HCT116 (cell line): ENCODE measurements at regions not wholly inside any gene's neighbourhood (a gene's known extent, or its start where the extent isn't known, plus 50 kb on each side); places are given as distances from the start of the nearest gene placed in this dataset.

ENCODE experiments used
- ATAC-seq: fragments of 200-7000 bp; cut with Tn5 transposase; 2 replicates; pipeline ENCODE4 v1.9.1; 2020; ENCODE audit warnings: mild to moderate bottlenecking, moderate library complexity
- BruUV-seq: library from RNA; stranded (reverse); fragments of 400-500 nt; replicated peaks from 2 replicates; lab custom pipeline; 2021; lab: Mats Ljungman, UMichigan
- CTCF ChIA-PET: fragments of 300-600 bp; sonication (Branson Sonifier 250); formaldehyde crosslinking; loops from one replicate; lab custom pipeline; 2021; ENCODE audit warnings: antibody characterized with exemption; lab: Charles Lee
- POLR2A ChIA-PET: fragments of 300-600, 350-600 bp; sonication (Branson Sonifier 250); formaldehyde crosslinking; loops from one replicate; lab custom pipeline; 2021; ENCODE audit warnings: antibody characterized with exemption; lab: Charles Lee
- RAD21 ChIA-PET, 2 experiments: fragments of 300-600 bp; sonication (Branson Sonifier 250); formaldehyde crosslinking; loops; one replicate each; lab custom pipeline; 2023; ENCODE audit warnings: low total read pairs in 2 of 2; ENCODE audit not compliant: uncharacterized antibody in 2 of 2, unreplicated experiment in 2 of 2, low non-redundant PET in 1 of 2; lab: Charles Lee
- DNase-seq: peaks from one replicate; pipeline ENCODE4 v3.0.0-alpha.2; 2010; ENCODE audit warnings: low read depth, low spot score
- H2AFZ ChIP-seq: fragments of 200-600 bp; shearing (Covaris generic), sonication (generic); 2 replicates; pipeline ENCODE4 v1.6.1; 2017; ENCODE audit warnings: low read depth, mixed run types, mixed read lengths, antibody characterized with exemption, low read length; ENCODE audit not compliant: poor library complexity, severe bottlenecking
- H3K27ac ChIP-seq: 2 replicates; pipeline ENCODE4 v1.5.1; 2012; ENCODE audit warnings: low read depth, low read length
- H3K27me3 ChIP-seq: fragments of 200-600 bp; sonication (generic); 2 replicates; pipeline ENCODE4 v1.6.1; 2016; ENCODE audit warnings: mixed run types, low read length, mixed read lengths; ENCODE audit not compliant: insufficient read depth
- H3K36me3 ChIP-seq, 2 experiments: fragments of 200-500 bp in 1 of 2; fragments of 200-600 bp in 1 of 2; sonication (Bioruptor generic) in 1 of 2; sonication (generic) in 1 of 2; 2 replicates each; pipeline versions ENCODE4 v1.5.1 to v1.6.1; 2014 to 2016; ENCODE audit warnings: low read length in 2 of 2, inconsistent platforms in 1 of 2, mixed read lengths in 1 of 2, mixed run types in 1 of 2; ENCODE audit not compliant: insufficient read depth in 2 of 2, control insufficient read depth in 1 of 2
- H3K4me1 ChIP-seq, 2 experiments: fragments of 200-600 bp in 1 of 2; sonication (generic) in 1 of 2; 2 replicates each; pipeline versions ENCODE4 v1.5.1 to v1.6.1; 2012 to 2017; ENCODE audit warnings: low read length in 2 of 2, inconsistent platforms in 1 of 2, mild to moderate bottlenecking in 1 of 2, mixed read lengths in 1 of 2, mixed run types in 1 of 2, moderate library complexity in 1 of 2; ENCODE audit not compliant: insufficient read depth in 2 of 2, control insufficient read depth in 1 of 2
- H3K4me2 ChIP-seq: fragments of 200-600 bp; sonication (generic); 2 replicates; pipeline ENCODE4 v1.6.1; 2017; ENCODE audit warnings: mixed run types, low read length, mixed read lengths
- H3K4me3 ChIP-seq, 2 experiments: fragments of 200-600 bp in 1 of 2; sonication (generic) in 1 of 2; replicated peaks in 1 of 2; 2 replicates each; pipeline ENCODE4 v1.5.1; 2011 to 2016; ENCODE audit warnings: low read length in 2 of 2, control low read depth in 1 of 2, low read depth in 1 of 2, mild to moderate bottlenecking in 1 of 2, mixed read lengths in 1 of 2, mixed run types in 1 of 2
- H3K79me2 ChIP-seq: fragments of 200-600 bp; sonication (generic); 2 replicates; pipeline ENCODE4 v1.6.1; 2017; ENCODE audit warnings: mild to moderate bottlenecking, mixed run types, low read length, moderate library complexity, mixed read lengths; ENCODE audit not compliant: insufficient read depth
- H3K9ac ChIP-seq: fragments of 200-600 bp; sonication (generic); 2 replicates; pipeline ENCODE4 v1.6.1; 2016; ENCODE audit warnings: low read length, mixed read lengths
- H3K9me2 ChIP-seq: fragments of 200-600 bp; sonication (generic), shearing (Covaris generic); 2 replicates; pipeline ENCODE4 v1.6.1; 2017; ENCODE audit warnings: mixed run types, mild to moderate bottlenecking, moderate library complexity; ENCODE audit not compliant: insufficient read depth
- H3K9me3 ChIP-seq, 2 experiments: fragments of 200-500 bp in 1 of 2; fragments of 200-600 bp in 1 of 2; sonication (Bioruptor generic) in 1 of 2; sonication (generic) in 1 of 2; 2 replicates each; pipeline ENCODE4 v1.6.1; 2014 to 2017; ENCODE audit warnings: low read length in 2 of 2, mixed read lengths in 2 of 2, inconsistent platforms in 1 of 2, low read depth in 1 of 2, mild to moderate bottlenecking in 1 of 2, mixed run types in 1 of 2, moderate library complexity in 1 of 2; ENCODE audit not compliant: control insufficient read depth in 1 of 2, insufficient read depth in 1 of 2
- H4K20me1 ChIP-seq: fragments of 200-600 bp; sonication (generic), shearing (Covaris generic); 2 replicates; pipeline ENCODE4 v1.6.1; 2017; ENCODE audit warnings: mixed run types, mild to moderate bottlenecking, moderate library complexity; ENCODE audit not compliant: insufficient read depth
- CBX3 ChIP-seq: IDR thresholded peaks from 2 replicates; pipeline ENCODE4 v1.6.1; 2012; ENCODE audit warnings: low read depth
- CEBPB ChIP-seq: IDR thresholded peaks from 2 replicates; pipeline ENCODE4 v1.6.1; 2012; ENCODE audit warnings: low read depth
- EGR1 ChIP-seq: IDR thresholded peaks from 2 replicates; pipeline ENCODE4 v1.6.1; 2012; ENCODE audit warnings: low read depth
- ELF1 ChIP-seq: IDR thresholded peaks from 2 replicates; pipeline ENCODE4 v1.6.1; 2012; ENCODE audit warnings: low read depth, borderline replicate concordance
- FOSL1 ChIP-seq: IDR thresholded peaks from 2 replicates; pipeline ENCODE4 v1.6.1; 2012; ENCODE audit warnings: low read depth
- POLR2A ChIP-seq: IDR thresholded peaks from 2 replicates; pipeline ENCODE4 v1.7.0; 2011; ENCODE audit warnings: borderline replicate concordance; ENCODE audit not compliant: insufficient read depth, insufficient read length; ENCODE audit errors: extremely low read depth
- POLR2AphosphoS5 ChIP-seq: IDR thresholded peaks from 2 replicates; pipeline ENCODE4 v1.6.1; 2011; ENCODE audit warnings: mild to moderate bottlenecking, low read depth, low read length, moderate library complexity
- RAD21 ChIP-seq: IDR thresholded peaks from 2 replicates; pipeline ENCODE4 v1.6.1; 2012; ENCODE audit warnings: low read depth, mild to moderate bottlenecking
- SIN3A ChIP-seq: IDR thresholded peaks from 2 replicates; pipeline ENCODE4 v1.6.1; 2012; ENCODE audit warnings: low read depth
- SRF ChIP-seq: IDR thresholded peaks from 2 replicates; pipeline ENCODE4 v1.6.1; 2012; ENCODE audit warnings: low read depth
- TCF7L2 ChIP-seq: IDR thresholded peaks from 2 replicates; pipeline ENCODE4 v1.7.0; 2011; ENCODE audit warnings: borderline replicate concordance, inconsistent platforms; ENCODE audit not compliant: insufficient read depth, insufficient read length; ENCODE audit errors: extremely low read depth
- YY1 ChIP-seq: IDR thresholded peaks from 2 replicates; pipeline ENCODE4 v1.6.1; 2011; ENCODE audit warnings: low read length, low read depth, moderate library complexity, mild to moderate bottlenecking; ENCODE audit not compliant: insufficient replicate concordance; ENCODE audit errors: extremely low read depth
- ZFX ChIP-seq: fragments of 450-650 bp; IDR thresholded peaks from 2 replicates; pipeline ENCODE4 v1.6.1; 2017
- ZNF274 ChIP-seq: fragments of 200-500 bp; sonication (Bioruptor generic); IDR thresholded peaks from 2 replicates; pipeline ENCODE4 v1.6.1; 2014; ENCODE audit warnings: mild to moderate bottlenecking, low read depth, low read length, inconsistent platforms
- intact Hi-C: fragments of 100-400 bp; cut with micrococcal nuclease; formaldehyde crosslinking; loops from 2 replicates; pipeline ENCODE4 v1.10.0; 2022
- TF ChIP-seq, protein P1 (sequence below): IDR thresholded peaks from 2 replicates; pipeline ENCODE4 v1.6.1; 2011; ENCODE audit warnings: mild to moderate bottlenecking, low read length, moderate library complexity; ENCODE audit not compliant: insufficient replicate concordance; ENCODE audit errors: extremely low read depth

GRCh38 chr6:22017766-22018165, 279.1 kb downstream of the PRL start:
- Histone ChIP-seq H3K4me3 (no peak overlapping the region), H4K20me1 (no peaks in the 10 kb centered on the region), H3K9me3 (no peaks in the 10 kb centered on the region), H2AFZ (no peak overlapping the region), H3K9ac (no peak overlapping the region), H3K4me2 (no peak overlapping the region), H3K9me2 (no peaks in the 10 kb centered on the region), H3K27me3 (0 out of 2 replicates have a peak, but pooled peaks cover 2% of the 10 kb centered on the region), H3K79me2 (no peaks in the 10 kb centered on the region), H3K27ac (no peak overlapping the region), H3K36me3 (no peaks in the 10 kb centered on the region), H3K4me1 (no peaks in the 10 kb centered on the region)
- TF ChIP-seq YY1 (no peak), TCF7L2 (no peak)
- TF ChIP-seq, protein P1, sequence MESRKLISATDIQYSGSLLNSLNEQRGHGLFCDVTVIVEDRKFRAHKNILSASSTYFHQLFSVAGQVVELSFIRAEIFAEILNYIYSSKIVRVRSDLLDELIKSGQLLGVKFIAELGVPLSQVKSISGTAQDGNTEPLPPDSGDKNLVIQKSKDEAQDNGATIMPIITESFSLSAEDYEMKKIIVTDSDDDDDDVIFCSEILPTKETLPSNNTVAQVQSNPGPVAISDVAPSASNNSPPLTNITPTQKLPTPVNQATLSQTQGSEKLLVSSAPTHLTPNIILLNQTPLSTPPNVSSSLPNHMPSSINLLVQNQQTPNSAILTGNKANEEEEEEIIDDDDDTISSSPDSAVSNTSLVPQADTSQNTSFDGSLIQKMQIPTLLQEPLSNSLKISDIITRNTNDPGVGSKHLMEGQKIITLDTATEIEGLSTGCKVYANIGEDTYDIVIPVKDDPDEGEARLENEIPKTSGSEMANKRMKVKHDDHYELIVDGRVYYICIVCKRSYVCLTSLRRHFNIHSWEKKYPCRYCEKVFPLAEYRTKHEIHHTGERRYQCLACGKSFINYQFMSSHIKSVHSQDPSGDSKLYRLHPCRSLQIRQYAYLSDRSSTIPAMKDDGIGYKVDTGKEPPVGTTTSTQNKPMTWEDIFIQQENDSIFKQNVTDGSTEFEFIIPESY: no peak
- intact Hi-C loops: no loop called here
- DNase-seq (no peak), ATAC-seq (no peak)
- POLR2A ChIA-PET: no interaction called here
- RAD21 ChIA-PET: no interaction called here
- BruUV-seq: no TSS peak
- CTCF ChIA-PET: no interaction called here

GRCh38 chr6:22019857-22020256, 277.0 kb downstream of the PRL start:
- no peak for DNase-seq
- POLR2A ChIA-PET: no interaction called here
- ATAC-seq: no peak
- Histone ChIP-seq H2AFZ (no peak overlapping the region), H3K9ac (no peak overlapping the region), H3K27ac (no peak overlapping the region), H3K79me2 (no peaks in the 10 kb centered on the region), H3K4me2 (no peak overlapping the region), H3K4me3 (no peak overlapping the region), H3K9me3 (no peaks in the 10 kb centered on the region), H3K9me2 (no peaks in the 10 kb centered on the region), H3K4me1 (no peaks in the 10 kb centered on the region), H4K20me1 (no peaks in the 10 kb centered on the region), H3K27me3 (no peaks in the 10 kb centered on the region), H3K36me3 (no peaks in the 10 kb centered on the region)
- RAD21 ChIA-PET: no interaction called here
- CTCF ChIA-PET: no interaction called here
- BruUV-seq: no TSS peak
- intact Hi-C loops: no loop called here
- TF ChIP-seq RAD21 (no peak), CEBPB (no peak), POLR2AphosphoS5 (no peak), ZNF274 (no peak), SRF (no peak), ELF1 (no peak), YY1 (no peak), FOSL1 (no peak), TCF7L2 (no peak), EGR1 (no peak), POLR2A (no peak), SIN3A (no peak), ZFX (no peak), CBX3 (no peak)
- TF ChIP-seq, protein P1: no peak
